ENCODE measurements at regions not wholly inside any gene's neighbourhood (a gene's known extent, or its start where the extent isn't known, plus 50 kb on each side); places are given as distances from the start of the nearest gene placed in this dataset.

- H3K36me3 ChIP-seq (ENCODE audit: control insufficient read depth in 2 of 2, insufficient read depth in 2 of 2, low read length in 1 of 2): no peaks in the 10 kb centered on the region
- H3K4me1 ChIP-seq (ENCODE audit: control insufficient read depth in 2 of 2, insufficient read depth in 2 of 2, low read length in 2 of 2): no peaks in the 10 kb centered on the region
- DNase-seq (ENCODE audit: low read depth in 6 of 9, low spot score in 9 of 9): no peak
- H3K4me3 ChIP-seq (ENCODE audit: low read length in 2 of 2): no peak overlapping the region
- H3K27me3 ChIP-seq (ENCODE audit: control insufficient read depth in 2 of 2, insufficient read depth in 1 of 2, low read length in 1 of 2): no peaks in the 10 kb centered on the region
- H3K9me3 ChIP-seq (ENCODE audit: control insufficient read depth in 2 of 2, insufficient read depth in 1 of 2, low read length in 1 of 2): no peaks in the 10 kb centered on the region
- H3K27ac ChIP-seq (ENCODE audit: low read depth in 1 of 2, low read length in 1 of 2): no peak overlapping the region
- whole genome bisulfite sequencing: 98% methylated on average over 3 of the region's 3 CpGs
Measured at GRCh38 chr2:142778289-142778688, 99.2 kb upstream of the KYNU start.

- 86% methylated on average over 2 of the region's 2 CpGs for WGBS
Measured at GRCh38 chr2:142777742-142778141, 99.7 kb upstream of the KYNU start.

GRCh38 chr2:142769761-142770160 is 107.7 kb upstream of the KYNU start:
- 96% methylated on average over 1 of the region's 1 CpG for WGBS
- Histone ChIP-seq H3K27me3 (ENCODE audit: control insufficient read depth in 2 of 2, insufficient read depth in 1 of 2, low read length in 1 of 2) (no peaks in the 10 kb centered on the region), H3K4me3 (ENCODE audit: low read length in 2 of 2) (no peak overlapping the region), H3K27ac (ENCODE audit: low read depth in 1 of 2, low read length in 1 of 2) (no peak overlapping the region), H3K4me1 (ENCODE audit: control insufficient read depth in 2 of 2, insufficient read depth in 2 of 2, low read length in 2 of 2) (no peaks in the 10 kb centered on the region), H3K36me3 (ENCODE audit: control insufficient read depth in 2 of 2, insufficient read depth in 2 of 2, low read length in 1 of 2) (no peaks in the 10 kb centered on the region), H3K9me3 (ENCODE audit: control insufficient read depth in 2 of 2, insufficient read depth in 1 of 2, low read length in 1 of 2) (peaks cover 0 to 7% of the 10 kb centered on the region in 2 donors)
- DNase-seq (ENCODE audit: low read depth in 6 of 9, low spot score in 9 of 9): no peak

More at GRCh38 chr2:142777742-142778141, 99.7 kb upstream of the KYNU start:
- DNase-seq (ENCODE audit: low read depth in 6 of 9, low spot score in 9 of 9): no peak
- Histone ChIP-seq H3K4me1 (ENCODE audit: control insufficient read depth in 2 of 2, insufficient read depth in 2 of 2, low read length in 2 of 2) (no peaks in the 10 kb centered on the region), H3K9me3 (ENCODE audit: control insufficient read depth in 2 of 2, insufficient read depth in 1 of 2, low read length in 1 of 2) (no peaks in the 10 kb centered on the region), H3K4me3 (ENCODE audit: low read length in 2 of 2) (no peak overlapping the region), H3K36me3 (ENCODE audit: control insufficient read depth in 2 of 2, insufficient read depth in 2 of 2, low read length in 1 of 2) (no peaks in the 10 kb centered on the region), H3K27ac (ENCODE audit: low read depth in 1 of 2, low read length in 1 of 2) (no peak overlapping the region), H3K27me3 (ENCODE audit: control insufficient read depth in 2 of 2, insufficient read depth in 1 of 2, low read length in 1 of 2) (no peaks in the 10 kb centered on the region)

GRCh38 chr2:142767847-142768246 is 109.6 kb upstream of the KYNU start:
- DNase-seq (ENCODE audit: low read depth in 6 of 9, low spot score in 9 of 9): no peak
- peaks cover 0 to 7% of the 10 kb centered on the region in 2 donors for H3K9me3 ChIP-seq (ENCODE audit: control insufficient read depth in 2 of 2, insufficient read depth in 1 of 2, low read length in 1 of 2)
- no peaks in the 10 kb centered on the region for H3K27me3 ChIP-seq (ENCODE audit: control insufficient read depth in 2 of 2, insufficient read depth in 1 of 2, low read length in 1 of 2)
- no peaks in the 10 kb centered on the region for H3K4me1 ChIP-seq (ENCODE audit: control insufficient read depth in 2 of 2, insufficient read depth in 2 of 2, low read length in 2 of 2)
- H3K4me3 ChIP-seq (ENCODE audit: low read length in 2 of 2): no peak overlapping the region
- no peak overlapping the region for H3K27ac ChIP-seq (ENCODE audit: low read depth in 1 of 2, low read length in 1 of 2)
- no peaks in the 10 kb centered on the region for H3K36me3 ChIP-seq (ENCODE audit: control insufficient read depth in 2 of 2, insufficient read depth in 2 of 2, low read length in 1 of 2)

GRCh38 chr2:142758973-142759372 is 118.5 kb upstream of the KYNU start:
- H3K27me3 ChIP-seq (ENCODE audit: control insufficient read depth in 2 of 2, insufficient read depth in 1 of 2, low read length in 1 of 2): no peaks in the 10 kb centered on the region
- H3K9me3 ChIP-seq (ENCODE audit: control insufficient read depth in 2 of 2, insufficient read depth in 1 of 2, low read length in 1 of 2): no peaks in the 10 kb centered on the region
- 97% methylated on average over 3 of the region's 3 CpGs for WGBS
- H3K4me1 ChIP-seq (ENCODE audit: control insufficient read depth in 2 of 2, insufficient read depth in 2 of 2, low read length in 2 of 2): no peaks in the 10 kb centered on the region
- H3K27ac ChIP-seq (ENCODE audit: low read depth in 1 of 2, low read length in 1 of 2): no peak overlapping the region
- no peak overlapping the region for H3K4me3 ChIP-seq (ENCODE audit: low read length in 2 of 2)
- DNase-seq (ENCODE audit: low read depth in 6 of 9, low spot score in 9 of 9): no peak
- no peaks in the 10 kb centered on the region for H3K36me3 ChIP-seq (ENCODE audit: control insufficient read depth in 2 of 2, insufficient read depth in 2 of 2, low read length in 1 of 2)

GRCh38 chr2:142757111-142757510 is 120.4 kb upstream of the KYNU start:
- Histone ChIP-seq H3K4me1 (ENCODE audit: control insufficient read depth in 2 of 2, insufficient read depth in 2 of 2, low read length in 2 of 2) (no peaks in the 10 kb centered on the region), H3K36me3 (ENCODE audit: control insufficient read depth in 2 of 2, insufficient read depth in 2 of 2, low read length in 1 of 2) (no peaks in the 10 kb centered on the region), H3K9me3 (ENCODE audit: control insufficient read depth in 2 of 2, insufficient read depth in 1 of 2, low read length in 1 of 2) (no peaks in the 10 kb centered on the region), H3K27ac (ENCODE audit: low read depth in 1 of 2, low read length in 1 of 2) (no peak overlapping the region), H3K27me3 (ENCODE audit: control insufficient read depth in 2 of 2, insufficient read depth in 1 of 2, low read length in 1 of 2) (no peaks in the 10 kb centered on the region), H3K4me3 (ENCODE audit: low read length in 2 of 2) (no peak overlapping the region)
- 80% methylated on average over 2 of the region's 2 CpGs for WGBS
- DNase-seq (ENCODE audit: low read depth in 6 of 9, low spot score in 9 of 9): no peak

GRCh38 chr2:142756430-142756829 is 121.0 kb upstream of the KYNU start:
- Histone ChIP-seq H3K4me3 (ENCODE audit: low read length in 2 of 2) (no peak overlapping the region), H3K27ac (ENCODE audit: low read depth in 1 of 2, low read length in 1 of 2) (no peak overlapping the region), H3K27me3 (ENCODE audit: control insufficient read depth in 2 of 2, insufficient read depth in 1 of 2, low read length in 1 of 2) (no peaks in the 10 kb centered on the region), H3K36me3 (ENCODE audit: control insufficient read depth in 2 of 2, insufficient read depth in 2 of 2, low read length in 1 of 2) (no peaks in the 10 kb centered on the region), H3K9me3 (ENCODE audit: control insufficient read depth in 2 of 2, insufficient read depth in 1 of 2, low read length in 1 of 2) (no peaks in the 10 kb centered on the region), H3K4me1 (ENCODE audit: control insufficient read depth in 2 of 2, insufficient read depth in 2 of 2, low read length in 2 of 2) (no peaks in the 10 kb centered on the region)
- 94% methylated on average over 2 of the region's 2 CpGs for WGBS
- no peak for DNase-seq (ENCODE audit: low read depth in 6 of 9, low spot score in 9 of 9)

GRCh38 chr2:142755191-142755590 is 122.3 kb upstream of the KYNU start:
- Histone ChIP-seq H3K36me3 (ENCODE audit: control insufficient read depth in 2 of 2, insufficient read depth in 2 of 2, low read length in 1 of 2) (no peaks in the 10 kb centered on the region), H3K27ac (ENCODE audit: low read depth in 1 of 2, low read length in 1 of 2) (no peak overlapping the region), H3K9me3 (ENCODE audit: control insufficient read depth in 2 of 2, insufficient read depth in 1 of 2, low read length in 1 of 2) (no peaks in the 10 kb centered on the region), H3K27me3 (ENCODE audit: control insufficient read depth in 2 of 2, insufficient read depth in 1 of 2, low read length in 1 of 2) (no peaks in the 10 kb centered on the region), H3K4me1 (ENCODE audit: control insufficient read depth in 2 of 2, insufficient read depth in 2 of 2, low read length in 2 of 2) (no peaks in the 10 kb centered on the region), H3K4me3 (ENCODE audit: low read length in 2 of 2) (no peak overlapping the region)
- no peak for DNase-seq (ENCODE audit: low read depth in 6 of 9, low spot score in 9 of 9)

- WGBS: 93% methylated on average over 1 of the region's 1 CpG
- Histone ChIP-seq H3K4me1 (ENCODE audit: control insufficient read depth in 2 of 2, insufficient read depth in 2 of 2, low read length in 2 of 2) (no peaks in the 10 kb centered on the region), H3K36me3 (ENCODE audit: control insufficient read depth in 2 of 2, insufficient read depth in 2 of 2, low read length in 1 of 2) (no peaks in the 10 kb centered on the region), H3K27me3 (ENCODE audit: control insufficient read depth in 2 of 2, insufficient read depth in 1 of 2, low read length in 1 of 2) (no peaks in the 10 kb centered on the region), H3K27ac (ENCODE audit: low read depth in 1 of 2, low read length in 1 of 2) (no peak overlapping the region), H3K9me3 (ENCODE audit: control insufficient read depth in 2 of 2, insufficient read depth in 1 of 2, low read length in 1 of 2) (no peaks in the 10 kb centered on the region), H3K4me3 (ENCODE audit: low read length in 2 of 2) (no peak overlapping the region)
- no peak for DNase-seq (ENCODE audit: low read depth in 6 of 9, low spot score in 9 of 9)
Measured at GRCh38 chr2:142754182-142754581, 123.3 kb upstream of the KYNU start.

GRCh38 chr2:142750858-142751257 is 126.6 kb upstream of the KYNU start:
- 97% methylated on average over 2 of the region's 2 CpGs for WGBS
- no peaks in the 10 kb centered on the region for H3K9me3 ChIP-seq (ENCODE audit: control insufficient read depth in 2 of 2, insufficient read depth in 1 of 2, low read length in 1 of 2)

More at GRCh38 chr2:142750858-142751257, 126.6 kb upstream of the KYNU start:
- Histone ChIP-seq H3K4me1 (ENCODE audit: control insufficient read depth in 2 of 2, insufficient read depth in 2 of 2, low read length in 2 of 2) (no peaks in the 10 kb centered on the region), H3K27ac (ENCODE audit: low read depth in 1 of 2, low read length in 1 of 2) (no peak overlapping the region), H3K4me3 (ENCODE audit: low read length in 2 of 2) (no peak overlapping the region), H3K36me3 (ENCODE audit: control insufficient read depth in 2 of 2, insufficient read depth in 2 of 2, low read length in 1 of 2) (no peaks in the 10 kb centered on the region), H3K27me3 (ENCODE audit: control insufficient read depth in 2 of 2, insufficient read depth in 1 of 2, low read length in 1 of 2) (no peaks in the 10 kb centered on the region)
- DNase-seq (ENCODE audit: low read depth in 6 of 9, low spot score in 9 of 9): no peak

Measured in thymus (tissue), 11 donors.